DOHH2 (cell line): ENCODE measurements at regions not wholly inside any gene's neighbourhood (a gene's known extent, or its start where the extent isn't known, plus 50 kb on each side); places are given as distances from the start of the nearest gene placed in this dataset.

ENCODE experiments used
- H3F3A ChIP-seq: fragments of 200-600 bp; sonication (generic), shearing (Covaris generic); 2 replicates; pipeline ENCODE4 v1.6.0; 2016; ENCODE audit warnings: antibody characterized with exemption, mild to moderate bottlenecking; ENCODE audit not compliant: control insufficient read depth, insufficient read depth
- H3K27ac ChIP-seq: fragments of 200-600 bp; sonication (generic); 2 replicates; pipeline ENCODE4 v1.5.1; 2014; ENCODE audit warnings: low read depth, mild to moderate bottlenecking, low read length, moderate library complexity
- H3K27me3 ChIP-seq: fragments of 200-600 bp; sonication (generic); 2 replicates; pipeline ENCODE4 v1.6.1; 2014; ENCODE audit warnings: mild to moderate bottlenecking, low read length, mixed read lengths; ENCODE audit not compliant: control insufficient read depth
- H3K36me3 ChIP-seq: fragments of 200-600 bp; sonication (generic); 2 replicates; pipeline ENCODE4 v1.6.1; 2014; ENCODE audit warnings: mild to moderate bottlenecking, low read length, moderate library complexity, mixed read lengths; ENCODE audit not compliant: control insufficient read depth
- H3K4me1 ChIP-seq: fragments of 200-600 bp; sonication (generic); 2 replicates; pipeline ENCODE4 v1.6.1; 2014; ENCODE audit warnings: mild to moderate bottlenecking, low read length, mixed read lengths; ENCODE audit not compliant: control insufficient read depth
- H3K4me2 ChIP-seq: fragments of 200-600 bp; sonication (generic); 2 replicates; pipeline ENCODE4 v1.6.0; 2014; ENCODE audit warnings: mild to moderate bottlenecking, low read length, moderate library complexity
- H3K4me3 ChIP-seq: fragments of 200-600 bp; sonication (generic); 2 replicates; pipeline ENCODE4 v1.5.1; 2014; ENCODE audit warnings: mild to moderate bottlenecking, low read length, mixed read lengths
- H3K79me2 ChIP-seq: fragments of 200-600 bp; sonication (generic); 2 replicates; pipeline ENCODE4 v1.6.1; 2014; ENCODE audit warnings: mild to moderate bottlenecking, low read length, mixed read lengths; ENCODE audit not compliant: control insufficient read depth
- H3K9me2 ChIP-seq: fragments of 200-600 bp; sonication (generic); replicated peaks from 2 replicates; pipeline ENCODE4 v1.6.1; 2014; ENCODE audit warnings: mild to moderate bottlenecking, low read length, mixed read lengths; ENCODE audit not compliant: control insufficient read depth
- H3K9me3 ChIP-seq: fragments of 200-600 bp; sonication (generic); 2 replicates; pipeline ENCODE4 v1.6.1; 2014; ENCODE audit warnings: antibody characterized with exemption, low read length, mixed read lengths; ENCODE audit not compliant: control insufficient read depth, insufficient read depth
- H4K20me1 ChIP-seq: fragments of 200-600 bp; sonication (generic); 2 replicates; pipeline ENCODE4 v1.6.0; 2014; ENCODE audit warnings: low read depth, mild to moderate bottlenecking, antibody characterized with exemption, low read length, moderate library complexity; ENCODE audit not compliant: control insufficient read depth, insufficient read depth
- EZH2phosphoT487 ChIP-seq: fragments of 200-600 bp; sonication (generic); IDR thresholded peaks from 2 replicates; pipeline ENCODE4 v1.6.1; 2017; ENCODE audit warnings: borderline replicate concordance, mild to moderate bottlenecking, antibody characterized with exemption, low read length, moderate library complexity, mixed read lengths
- TF ChIP-seq, protein P1 (sequence below): fragments of 200-600 bp; sonication (generic); IDR thresholded peaks from one replicate; pipeline ENCODE4 v1.5.1; 2014; ENCODE audit warnings: antibody characterized with exemption, mild to moderate bottlenecking, low read depth, low read length; ENCODE audit not compliant: poor library complexity, severe bottlenecking

DNA sequence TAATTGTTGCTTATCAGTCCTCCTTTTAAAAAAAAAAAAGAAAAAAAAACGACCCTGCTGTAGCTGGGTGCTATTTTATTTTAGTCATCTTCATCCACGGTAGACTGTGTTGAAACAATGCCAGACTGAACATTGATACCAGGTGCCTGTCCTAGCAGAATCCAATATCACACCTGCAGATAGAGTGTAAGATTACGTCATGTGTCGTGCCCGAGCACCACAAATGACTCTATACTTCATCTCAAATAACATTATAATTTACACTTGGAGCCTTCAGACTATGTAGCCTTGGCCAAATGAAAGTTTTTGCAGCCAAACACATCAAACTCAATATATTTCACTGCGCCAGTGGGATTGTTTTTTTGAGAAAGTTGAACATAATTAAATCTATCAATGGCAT, 410.6 kb downstream of the FGF9 start:
- H3K27ac ChIP-seq = no peak overlapping the region
- no peak for TF ChIP-seq EZH2phosphoT487
- TF ChIP-seq, protein P1, sequence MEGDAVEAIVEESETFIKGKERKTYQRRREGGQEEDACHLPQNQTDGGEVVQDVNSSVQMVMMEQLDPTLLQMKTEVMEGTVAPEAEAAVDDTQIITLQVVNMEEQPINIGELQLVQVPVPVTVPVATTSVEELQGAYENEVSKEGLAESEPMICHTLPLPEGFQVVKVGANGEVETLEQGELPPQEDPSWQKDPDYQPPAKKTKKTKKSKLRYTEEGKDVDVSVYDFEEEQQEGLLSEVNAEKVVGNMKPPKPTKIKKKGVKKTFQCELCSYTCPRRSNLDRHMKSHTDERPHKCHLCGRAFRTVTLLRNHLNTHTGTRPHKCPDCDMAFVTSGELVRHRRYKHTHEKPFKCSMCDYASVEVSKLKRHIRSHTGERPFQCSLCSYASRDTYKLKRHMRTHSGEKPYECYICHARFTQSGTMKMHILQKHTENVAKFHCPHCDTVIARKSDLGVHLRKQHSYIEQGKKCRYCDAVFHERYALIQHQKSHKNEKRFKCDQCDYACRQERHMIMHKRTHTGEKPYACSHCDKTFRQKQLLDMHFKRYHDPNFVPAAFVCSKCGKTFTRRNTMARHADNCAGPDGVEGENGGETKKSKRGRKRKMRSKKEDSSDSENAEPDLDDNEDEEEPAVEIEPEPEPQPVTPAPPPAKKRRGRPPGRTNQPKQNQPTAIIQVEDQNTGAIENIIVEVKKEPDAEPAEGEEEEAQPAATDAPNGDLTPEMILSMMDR = no peak
- H3K4me2 ChIP-seq = no peak overlapping the region
- H4K20me1 ChIP-seq = no peaks in the 10 kb centered on the region
- H3K4me3 ChIP-seq = no peak overlapping the region
- H3K9me3 ChIP-seq = no peaks in the 10 kb centered on the region
- no peaks in the 10 kb centered on the region for H3K36me3 ChIP-seq
- no peaks in the 10 kb centered on the region for H3K79me2 ChIP-seq
- no peaks in the 10 kb centered on the region for H3F3A ChIP-seq
- no peaks in the 10 kb centered on the region for H3K4me1 ChIP-seq
- H3K9me2 ChIP-seq = no peaks in the 10 kb centered on the region
- no peaks in the 10 kb centered on the region for H3K27me3 ChIP-seq

DNA sequence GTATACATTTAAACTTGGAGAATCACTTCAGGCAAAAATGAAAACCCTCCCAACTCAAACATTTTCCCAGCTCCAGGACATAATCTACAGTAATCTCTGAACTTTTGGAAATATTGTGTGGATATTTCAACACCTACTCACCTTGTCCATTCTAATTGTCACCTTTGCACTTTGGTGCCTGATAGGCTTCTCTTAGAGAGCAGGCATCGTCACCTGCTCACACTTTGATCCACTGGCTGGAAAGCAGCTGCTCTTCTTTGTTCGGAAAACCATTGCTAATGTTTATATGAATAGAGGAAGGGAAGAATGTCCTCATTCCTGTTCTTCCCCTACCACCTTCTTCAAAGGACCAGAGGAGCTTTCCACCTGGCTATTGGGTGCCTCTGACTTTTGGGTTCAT, 411.2 kb downstream of the FGF9 start:
- Histone ChIP-seq H3K27me3 (no peaks in the 10 kb centered on the region), H4K20me1 (no peaks in the 10 kb centered on the region), H3F3A (no peaks in the 10 kb centered on the region), H3K4me1 (no peaks in the 10 kb centered on the region), H3K79me2 (no peaks in the 10 kb centered on the region), H3K4me2 (no peak overlapping the region), H3K36me3 (no peaks in the 10 kb centered on the region), H3K27ac (no peak overlapping the region), H3K4me3 (no peak overlapping the region), H3K9me3 (no peaks in the 10 kb centered on the region), H3K9me2 (no peaks in the 10 kb centered on the region)
- TF ChIP-seq, protein P1 = no peak
- TF ChIP-seq EZH2phosphoT487 = no peak

DNA sequence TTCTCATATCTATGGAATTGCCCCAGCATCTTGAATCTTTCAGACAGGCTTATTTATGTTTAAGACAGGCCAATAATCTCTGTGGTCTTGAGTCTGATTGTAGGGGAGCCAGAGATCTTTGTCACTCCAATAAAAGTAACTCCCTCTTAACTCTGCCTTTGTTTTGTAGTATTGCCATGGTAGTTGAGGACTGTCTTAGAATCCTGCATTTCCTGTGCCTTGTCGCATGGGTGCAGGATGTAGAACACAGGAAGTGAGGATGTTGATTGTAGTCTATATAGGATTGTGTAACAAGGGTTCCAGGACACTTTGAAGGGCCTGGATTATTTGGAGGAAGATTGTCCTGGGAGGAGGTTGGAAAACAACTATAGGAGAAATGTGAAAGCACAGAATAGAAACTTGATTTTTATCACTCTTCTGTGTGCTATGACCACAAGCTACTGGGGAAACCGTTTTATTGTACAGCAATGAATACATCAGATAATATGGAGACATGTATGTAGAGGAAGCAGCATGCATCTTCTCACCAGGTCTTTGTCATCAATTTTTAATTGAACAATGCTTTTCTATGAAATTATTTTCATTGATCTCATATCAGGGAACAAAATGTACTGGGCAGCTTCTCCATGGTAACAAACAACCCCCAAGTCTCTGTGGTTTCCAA, 411.7 kb downstream of the FGF9 start:
- Histone ChIP-seq H3K4me1 (no peaks in the 10 kb centered on the region), H3K9me2 (no peaks in the 10 kb centered on the region), H3K79me2 (no peaks in the 10 kb centered on the region), H3K27ac (no peak overlapping the region), H4K20me1 (no peaks in the 10 kb centered on the region), H3K4me2 (no peak overlapping the region), H3F3A (no peaks in the 10 kb centered on the region), H3K36me3 (no peaks in the 10 kb centered on the region), H3K27me3 (no peaks in the 10 kb centered on the region), H3K4me3 (no peak overlapping the region), H3K9me3 (no peaks in the 10 kb centered on the region)
- no peak for TF ChIP-seq EZH2phosphoT487
- TF ChIP-seq, protein P1 = no peak

DNA sequence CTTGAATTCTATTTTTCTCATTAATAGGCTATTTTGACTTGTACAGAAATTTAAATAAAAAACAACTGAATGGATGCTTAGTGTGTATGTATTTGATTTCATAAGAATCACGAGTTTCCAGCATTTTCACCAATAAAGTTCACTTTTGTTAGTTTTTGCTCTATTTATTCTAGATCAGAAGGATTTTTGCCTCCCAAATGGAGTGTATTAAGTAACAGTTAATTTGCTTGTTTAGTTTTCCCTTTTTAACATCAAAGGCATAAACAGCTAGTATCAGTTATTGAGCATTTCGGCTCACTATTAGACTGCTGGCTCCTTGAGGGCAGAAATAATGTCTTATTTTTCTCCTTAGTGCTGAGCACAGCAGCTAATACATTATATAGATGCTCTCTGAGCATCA, 414.1 kb downstream of the FGF9 start:
- Histone ChIP-seq H3K4me2 (no peak overlapping the region), H3F3A (no peaks in the 10 kb centered on the region), H3K36me3 (no peaks in the 10 kb centered on the region), H3K4me1 (no peaks in the 10 kb centered on the region), H4K20me1 (no peaks in the 10 kb centered on the region), H3K27me3 (no peaks in the 10 kb centered on the region), H3K9me2 (no peaks in the 10 kb centered on the region), H3K27ac (no peak overlapping the region), H3K4me3 (no peak overlapping the region), H3K79me2 (no peaks in the 10 kb centered on the region), H3K9me3 (no peaks in the 10 kb centered on the region)
- TF ChIP-seq, protein P1 = no peak
- no peak for TF ChIP-seq EZH2phosphoT487
